Hepatocyte (in vitro differentiated cells): ENCODE measurements at regions not wholly inside any gene's neighbourhood (a gene's known extent, or its start where the extent isn't known, plus 50 kb on each side); places are given as distances from the start of the nearest gene placed in this dataset.

Experiments used
- DNase-seq: peaks from one replicate; pipeline ENCODE4 v3.0.0-alpha.2; 2016; ENCODE audit warnings: low spot score
- H2AFZ ChIP-seq: fragments of 200-600 bp; sonication (generic); 2 replicates; pipeline ENCODE4 v1.6.0; 2016; ENCODE audit warnings: antibody characterized with exemption, mild to moderate bottlenecking
- H3K27ac ChIP-seq: fragments of 200-600 bp; sonication (generic); 2 replicates; pipeline ENCODE4 v1.5.1; 2016; ENCODE audit warnings: mild to moderate bottlenecking
- H3K27me3 ChIP-seq: fragments of 200-600 bp; sonication (generic); 2 replicates; pipeline ENCODE4 v1.6.1; 2016
- H3K36me3 ChIP-seq: fragments of 200-600 bp; sonication (generic); replicated peaks from 2 replicates; pipeline ENCODE4 v1.5.1; 2016; ENCODE audit warnings: low read depth; ENCODE audit not compliant: insufficient read depth
- H3K4me1 ChIP-seq: fragments of 200-600 bp; sonication (generic); 2 replicates; pipeline ENCODE4 v1.5.1; 2016; ENCODE audit warnings: mild to moderate bottlenecking, moderate library complexity; ENCODE audit not compliant: insufficient read depth
- H3K4me2 ChIP-seq: fragments of 200-600 bp; sonication (generic); 2 replicates; pipeline ENCODE4 v1.6.0; 2016
- H3K4me3 ChIP-seq: fragments of 200-600 bp; sonication (generic); 2 replicates; pipeline ENCODE4 v1.5.1; 2016; ENCODE audit warnings: mild to moderate bottlenecking
- H3K79me2 ChIP-seq: fragments of 200-600 bp; sonication (generic); 2 replicates; pipeline ENCODE4 v1.6.0; 2017; ENCODE audit warnings: mild to moderate bottlenecking
- H3K9me2 ChIP-seq: fragments of 200-600 bp; sonication (generic); replicated peaks from 2 replicates; pipeline ENCODE4 v1.6.0; 2017; ENCODE audit warnings: mild to moderate bottlenecking; ENCODE audit not compliant: insufficient read depth
- H3K9me3 ChIP-seq: fragments of 200-600 bp; sonication (generic); 2 replicates; pipeline ENCODE4 v1.5.1; 2016; ENCODE audit warnings: low read depth, mild to moderate bottlenecking
- H4K20me1 ChIP-seq: fragments of 200-600 bp; sonication (generic); 2 replicates; pipeline ENCODE4 v1.6.0; 2016; ENCODE audit warnings: mild to moderate bottlenecking; ENCODE audit not compliant: insufficient read depth, poor library complexity, severe bottlenecking
- CTCF ChIP-seq: fragments of 200-600 bp; sonication (generic); IDR thresholded peaks from 2 replicates; pipeline ENCODE4 v1.5.1; 2016; ENCODE audit warnings: antibody characterized with exemption, mild to moderate bottlenecking; ENCODE audit not compliant: poor library complexity
- EZH2 ChIP-seq: fragments of 200-600 bp; sonication (generic); IDR thresholded peaks from 2 replicates; pipeline ENCODE4 v1.6.1; 2016; ENCODE audit warnings: antibody characterized with exemption, mild to moderate bottlenecking, borderline replicate concordance
- EZH2phosphoT487 ChIP-seq: fragments of 200-600 bp; sonication (generic); IDR thresholded peaks from one replicate; pipeline ENCODE4 v1.6.1; 2018; ENCODE audit warnings: antibody characterized with exemption, mild to moderate bottlenecking, low read depth, moderate library complexity; ENCODE audit not compliant: unreplicated experiment, severe bottlenecking
- WGBS: methylation state at CpG from one replicate; pipeline ENCODE4 v1.1.6; 2016; ENCODE audit warnings: low lambda C conversion rate; ENCODE audit errors: missing lambda C conversion rate; 5-methylcytosine and 5-hydroxymethylcytosine counted together

GRCh38 chr3:126279853-126280252 lies 77.4 kb downstream of the KLF15 start:
- no peak for TF ChIP-seq EZH2phosphoT487
- no peak for TF ChIP-seq EZH2
- no peak for TF ChIP-seq CTCF
- Histone ChIP-seq H3K27ac (no peak overlapping the region), H3K4me2 (no peak overlapping the region), H3K9me3 (no peaks in the 10 kb centered on the region), H3K4me3 (no peak overlapping the region), H3K4me1 (no peaks in the 10 kb centered on the region), H2AFZ (no peak overlapping the region), H3K27me3 (no peaks in the 10 kb centered on the region), H3K79me2 (no peaks in the 10 kb centered on the region), H3K36me3 (no peaks in the 10 kb centered on the region), H4K20me1 (no peaks in the 10 kb centered on the region), H3K9me2 (no peaks in the 10 kb centered on the region)
- no peak for DNase-seq
- 100% methylated on average over 1 of the region's 1 CpG for whole genome bisulfite sequencing

GRCh38 chr3:126277629-126278378 lies 79.4 kb downstream of the KLF15 start:
- H3K9me2 ChIP-seq = no peaks in the 10 kb centered on the region
- H3K4me2 ChIP-seq = no peak overlapping the region
- H3K36me3 ChIP-seq = no peaks in the 10 kb centered on the region
- H3K27ac ChIP-seq = no peak overlapping the region
- no peaks in the 10 kb centered on the region for H3K4me1 ChIP-seq
- TF ChIP-seq EZH2 = no peak
- no peak for TF ChIP-seq CTCF
- TF ChIP-seq EZH2phosphoT487 = no peak
- 80% methylated on average over 8 of the region's 8 CpGs for WGBS
- no peak overlapping the region for H2AFZ ChIP-seq
- no peaks in the 10 kb centered on the region for H3K9me3 ChIP-seq
- no peaks in the 10 kb centered on the region for H3K27me3 ChIP-seq
- H4K20me1 ChIP-seq = no peaks in the 10 kb centered on the region
- no peaks in the 10 kb centered on the region for H3K79me2 ChIP-seq
- H3K4me3 ChIP-seq = no peak overlapping the region
- no peak for DNase-seq

GRCh38 chr3:126275620-126275904 lies 81.6 kb downstream of the KLF15 start:
- Histone ChIP-seq H3K9me2 (no peaks in the 10 kb centered on the region), H3K4me1 (no peaks in the 10 kb centered on the region), H4K20me1 (no peaks in the 10 kb centered on the region), H3K4me2 (no peak overlapping the region), H2AFZ (no peak overlapping the region), H3K4me3 (no peak overlapping the region), H3K27ac (no peak overlapping the region), H3K79me2 (no peaks in the 10 kb centered on the region), H3K27me3 (no peaks in the 10 kb centered on the region), H3K9me3 (no peaks in the 10 kb centered on the region), H3K36me3 (no peaks in the 10 kb centered on the region)
- TF ChIP-seq CTCF = no peak
- no peak for TF ChIP-seq EZH2
- no peak for TF ChIP-seq EZH2phosphoT487
- WGBS = 95% methylated on average over 2 of the region's 2 CpGs
- no peak for DNase-seq
